H1 (cell line): ENCODE measurements at regions not wholly inside any gene's neighbourhood (a gene's known extent, or its start where the extent isn't known, plus 50 kb on each side); places are given as distances from the start of the nearest gene placed in this dataset.

ENCODE experiments used
- ASH2L ChIP-seq: fragments of 200-600, 300-600 bp; sonication (generic); IDR thresholded peaks from one replicate; pipeline ENCODE4 v1.7.1; 2017; ENCODE audit warnings: low read length
- CEBPB ChIP-seq: IDR thresholded peaks from 2 replicates; pipeline ENCODE4 v1.6.1; 2012; ENCODE audit warnings: low read depth, low read length
- TAF1 ChIP-seq: IDR thresholded peaks from 2 replicates; pipeline ENCODE4 v1.6.1; 2011; ENCODE audit warnings: mild to moderate bottlenecking, low read depth, low read length
- YY1 ChIP-seq: IDR thresholded peaks from 2 replicates; pipeline ENCODE4 v1.6.1; 2011; ENCODE audit warnings: low read depth, mild to moderate bottlenecking, low read length

- TF ChIP-seq CEBPB (no peak), TAF1 (no peak), YY1 (no peak), ASH2L (no peak)
These were observed 391.4 kb downstream of the FUT8 start for GRCh38 chr14:65803885-65804284.
